ENCODE measurements at regions not wholly inside any gene's neighbourhood (a gene's known extent, or its start where the extent isn't known, plus 50 kb on each side); places are given as distances from the start of the nearest gene placed in this dataset.

- no peak for TF ChIP-seq DZIP1 (CRISPR knock-in tag; IDR thresholded peaks at IDR 0.05)
- TF ChIP-seq ZBTB42 (CRISPR knock-in tag; IDR thresholded peaks at IDR 0.05), result 0 out of 2 replicates have a peak, but pooled peaks have one; percentile 24
- 0 out of 2 replicates have a peak, but pooled peaks have one; percentile 34 for TF ChIP-seq ZNF567 (CRISPR knock-in tag; IDR thresholded peaks at IDR 0.05; ENCODE audit: borderline replicate concordance)
- TF ChIP-seq ARHGAP35 (CRISPR knock-in tag; IDR thresholded peaks at IDR 0.05; ENCODE audit: borderline replicate concordance), result no peak
- TF ChIP-seq RCOR2 (CRISPR knock-in tag; IDR thresholded peaks at IDR 0.05), result peak; percentile 95
- TF ChIP-seq SMAD3 (CRISPR knock-in tag; IDR thresholded peaks at IDR 0.05), result peak; percentile 79; the same call in 1 of the 2 replicates
- no peak; the same call in 1 of the 2 replicates for TF ChIP-seq SRY (CRISPR knock-in tag; IDR thresholded peaks at IDR 0.05)
- TF ChIP-seq EHMT2 (IDR thresholded peaks at IDR 0.05; ENCODE audit: borderline replicate concordance, low read depth, low read length), result peak; percentile 89; the same call in 1 of the 2 replicates
- no peak; the same call in 1 of the 2 replicates for TF ChIP-seq AHR (CRISPR knock-in tag; IDR thresholded peaks at IDR 0.05)
- TF ChIP-seq KLF11 (CRISPR knock-in tag; IDR thresholded peaks at IDR 0.05), result 0 out of 2 replicates have a peak, but pooled peaks have one; percentile 62
- TF ChIP-seq ZNF446 (CRISPR knock-in tag; IDR thresholded peaks at IDR 0.05), result no peak
- no peak; the same call in 1 of the 2 replicates for TF ChIP-seq ZBED4 (CRISPR knock-in tag; IDR thresholded peaks at IDR 0.05; ENCODE audit: borderline replicate concordance)
- TF ChIP-seq ZNF460 (CRISPR knock-in tag; IDR thresholded peaks at IDR 0.05; ENCODE audit: borderline replicate concordance), result no peak
- TF ChIP-seq POLR2G (IDR thresholded peaks at IDR 0.05; ENCODE audit: low read depth, low read length), result peak; percentile 69
- peak; percentile 93; the same call in 1 of the 2 replicates for TF ChIP-seq SALL1 (CRISPR knock-in tag; IDR thresholded peaks at IDR 0.05)
- TF ChIP-seq MXD3 (CRISPR knock-in tag; IDR thresholded peaks at IDR 0.05), result no peak
- no peak for TF ChIP-seq RBM39 (IDR thresholded peaks at IDR 0.05; ENCODE audit: low read depth, low read length, poor library complexity, severe bottlenecking)
- TF ChIP-seq NCOA1 (CRISPR knock-in tag; IDR thresholded peaks at IDR 0.05), result no peak; the same call in 1 of the 2 replicates
- no peak for TF ChIP-seq ZNF20 (CRISPR knock-in tag; IDR thresholded peaks at IDR 0.05)
- no peak for TF ChIP-seq ZFYVE20 (CRISPR knock-in tag; IDR thresholded peaks at IDR 0.05; ENCODE audit: borderline replicate concordance, low read depth)
- TF ChIP-seq MYNN (CRISPR knock-in tag; IDR thresholded peaks at IDR 0.05; ENCODE audit: low read depth), result no peak
- no peak for TF ChIP-seq ZNF672 (CRISPR knock-in tag; IDR thresholded peaks at IDR 0.05)
- no peak for TF ChIP-seq MTERF4 (CRISPR knock-in tag; IDR thresholded peaks at IDR 0.05)
Measured at GRCh38 chr2:215833531-215834162, 179.7 kb downstream of the MREG start (continued).

All from HepG2 (cell line).